ENCODE measurements at regions not wholly inside any gene's neighbourhood (a gene's known extent, or its start where the extent isn't known, plus 50 kb on each side); places are given as distances from the start of the nearest gene placed in this dataset.

DNA sequence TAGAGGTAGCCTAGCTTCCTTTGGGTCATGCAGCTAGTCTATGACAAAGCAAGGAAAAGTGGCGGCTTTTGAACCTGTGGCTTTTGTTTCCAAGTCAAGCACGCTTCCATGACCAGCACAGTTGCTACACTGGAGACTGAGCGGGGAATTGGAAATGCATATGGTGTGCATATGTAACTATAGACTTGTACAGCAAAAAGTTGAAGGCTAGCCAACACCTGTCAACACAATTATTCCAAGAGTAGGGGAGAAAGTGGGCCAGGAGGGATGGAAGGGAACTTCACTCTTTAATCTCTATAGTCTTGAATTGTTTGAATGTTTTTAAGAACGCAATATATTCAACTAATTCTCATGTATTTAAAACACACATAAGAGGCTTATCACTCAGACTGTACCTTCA lies 218.5 kb upstream of the CADM1 start:
- no peak for TF ChIP-seq CTCF (IDR thresholded peaks at IDR 0.05)
- no peak for TF ChIP-seq POLR2AphosphoS5 (IDR thresholded peaks at IDR 0.05; ENCODE audit: insufficient read depth in 1 of 2, low read depth in 1 of 2)
- TF ChIP-seq POLR2A (IDR thresholded peaks at IDR 0.05) = no peak
- H3K4me3 ChIP-seq = no peak overlapping the region
- intact Hi-C loops (cut with DNase I) = no loop called here
- H3K27me3 ChIP-seq = no peaks in the 10 kb centered on the region
- DNase-seq (ENCODE audit: extremely low spot score in 2 of 2) = no peak
- no peaks in the 10 kb centered on the region for H3K4me1 ChIP-seq
- no peaks in the 10 kb centered on the region for H3K9me3 ChIP-seq
- H3K36me3 ChIP-seq = no peaks in the 10 kb centered on the region
- no peak overlapping the region for H3K27ac ChIP-seq

DNA sequence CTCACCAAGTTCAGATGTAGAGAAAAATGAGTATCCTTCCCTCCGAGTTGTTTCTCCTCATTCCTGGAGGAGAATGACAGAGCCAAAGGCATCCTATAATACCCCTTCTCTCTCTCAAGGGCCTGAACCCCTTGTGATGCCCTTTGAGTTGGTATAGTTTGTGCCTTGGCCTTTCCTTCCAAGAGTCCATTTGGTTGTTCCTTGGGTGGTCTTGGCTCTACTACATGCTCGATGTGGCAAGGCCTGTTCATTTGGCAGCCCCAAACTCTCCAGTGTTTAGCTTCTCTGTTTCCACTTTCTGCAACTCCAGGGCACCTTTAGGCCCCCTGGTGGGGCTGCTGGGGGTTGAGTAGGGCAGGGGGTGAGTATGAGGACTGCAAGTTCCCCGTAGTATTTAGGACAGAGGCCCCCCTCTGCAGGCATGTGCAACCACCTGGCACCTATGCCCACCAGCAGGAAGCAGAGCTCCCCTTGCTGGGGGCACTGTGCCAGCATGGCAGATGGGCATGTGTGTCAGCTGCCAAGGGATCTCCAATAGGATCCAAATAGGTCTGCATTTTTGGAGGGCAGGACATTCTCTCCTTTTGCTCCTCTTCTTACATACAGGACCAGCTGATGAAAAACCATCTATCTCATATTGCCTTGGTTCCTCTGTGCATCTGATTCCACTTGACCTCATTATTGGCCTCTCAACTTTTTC lies 217.2 kb upstream of the CADM1 start:
- TF ChIP-seq POLR2A (IDR thresholded peaks at IDR 0.05) (no peak), POLR2AphosphoS5 (IDR thresholded peaks at IDR 0.05; ENCODE audit: insufficient read depth in 1 of 2, low read depth in 1 of 2) (no peak), CTCF (IDR thresholded peaks at IDR 0.05) (no peak)
- DNase-seq (ENCODE audit: extremely low spot score in 2 of 2) = no peak
- no peak overlapping the region for H3K27ac ChIP-seq
- intact Hi-C loops (cut with DNase I) = no loop called here
- H3K36me3 ChIP-seq = no peaks in the 10 kb centered on the region
- H3K4me1 ChIP-seq = no peaks in the 10 kb centered on the region
- no peaks in the 10 kb centered on the region for H3K27me3 ChIP-seq
- H3K4me3 ChIP-seq = no peak overlapping the region
- H3K9me3 ChIP-seq = no peaks in the 10 kb centered on the region

DNA sequence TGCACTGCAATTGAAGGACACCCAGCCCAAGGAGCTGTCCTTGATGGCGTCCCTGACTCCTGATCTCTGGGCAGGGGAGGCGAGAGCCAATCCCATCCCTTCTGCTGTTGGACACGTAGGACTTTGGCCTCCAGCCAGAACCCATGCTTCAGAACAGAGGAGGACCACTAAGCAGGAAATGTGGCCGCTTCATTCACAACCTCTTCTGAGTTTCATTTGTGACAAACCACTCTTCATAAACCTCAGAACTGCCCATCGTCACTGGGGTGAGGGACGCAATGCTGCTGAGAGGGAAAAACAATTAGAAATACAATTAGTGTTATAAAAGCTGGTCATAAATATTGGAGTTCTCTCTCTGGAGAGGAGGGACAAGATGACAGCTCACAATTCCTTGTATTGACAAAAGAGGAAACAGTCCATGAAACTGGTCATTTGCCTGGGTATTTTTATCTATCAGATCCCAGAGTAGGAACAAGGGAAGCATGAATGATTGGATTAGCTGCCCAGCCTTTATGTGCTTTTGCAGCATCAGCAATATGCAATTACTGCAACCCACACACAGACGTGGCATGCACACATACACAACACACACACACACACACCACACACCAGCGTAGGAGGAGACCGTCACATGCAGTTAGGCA lies 216.5 kb upstream of the CADM1 start:
- intact Hi-C loops (cut with DNase I) = no loop called here
- DNase-seq (ENCODE audit: extremely low spot score in 2 of 2) = no peak
- Histone ChIP-seq H3K9me3 (no peaks in the 10 kb centered on the region), H3K27me3 (no peaks in the 10 kb centered on the region), H3K27ac (no peak overlapping the region), H3K36me3 (no peaks in the 10 kb centered on the region), H3K4me3 (no peak overlapping the region), H3K4me1 (no peaks in the 10 kb centered on the region)
- TF ChIP-seq POLR2AphosphoS5 (IDR thresholded peaks at IDR 0.05; ENCODE audit: insufficient read depth in 1 of 2, low read depth in 1 of 2) = no peak
- no peak for TF ChIP-seq POLR2A (IDR thresholded peaks at IDR 0.05)
- no peak for TF ChIP-seq CTCF (IDR thresholded peaks at IDR 0.05)

GRCh38 chr11:115718945-115719344 lies 214.7 kb upstream of the CADM1 start:
- Histone ChIP-seq H3K36me3 (no peaks in the 10 kb centered on the region), H3K27me3 (no peaks in the 10 kb centered on the region), H3K27ac (no peak overlapping the region), H3K9me3 (no peaks in the 10 kb centered on the region), H3K4me1 (no peaks in the 10 kb centered on the region), H3K4me3 (no peak overlapping the region)
- TF ChIP-seq CTCF (IDR thresholded peaks at IDR 0.05) (no peak), POLR2A (IDR thresholded peaks at IDR 0.05) (no peak), POLR2AphosphoS5 (IDR thresholded peaks at IDR 0.05; ENCODE audit: insufficient read depth in 1 of 2, low read depth in 1 of 2) (no peak)
- no peak for DNase-seq (ENCODE audit: extremely low spot score in 2 of 2)
- intact Hi-C loops (cut with DNase I) = no loop called here

DNA sequence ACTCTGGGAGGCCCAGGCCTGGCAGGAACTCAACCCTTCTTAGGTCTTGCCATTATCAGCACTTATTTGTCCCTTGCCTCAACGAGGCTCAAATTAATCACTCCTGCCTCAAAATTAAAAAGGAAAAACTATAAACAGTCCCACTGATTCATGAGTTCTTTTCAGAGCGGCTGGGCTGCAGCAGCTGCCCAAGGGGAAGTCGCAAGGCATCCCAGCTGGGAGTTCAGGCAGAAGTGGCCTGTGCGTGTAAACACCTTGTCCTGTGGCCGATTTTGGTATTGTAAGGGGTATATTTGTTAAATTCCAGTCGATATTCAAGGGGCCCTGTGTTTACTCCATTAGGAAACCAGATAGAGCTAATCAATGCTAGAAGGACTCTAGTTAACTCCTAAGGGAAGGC lies 213.9 kb upstream of the CADM1 start:
- intact Hi-C loops (cut with DNase I) = no loop called here
- Histone ChIP-seq H3K4me3 (no peak overlapping the region), H3K27me3 (no peaks in the 10 kb centered on the region), H3K4me1 (no peaks in the 10 kb centered on the region), H3K9me3 (no peaks in the 10 kb centered on the region), H3K36me3 (no peaks in the 10 kb centered on the region), H3K27ac (no peak overlapping the region)
- TF ChIP-seq CTCF (IDR thresholded peaks at IDR 0.05) = no peak
- TF ChIP-seq POLR2AphosphoS5 (IDR thresholded peaks at IDR 0.05; ENCODE audit: insufficient read depth in 1 of 2, low read depth in 1 of 2) = no peak
- TF ChIP-seq POLR2A (IDR thresholded peaks at IDR 0.05) = no peak
- no peak for DNase-seq (ENCODE audit: extremely low spot score in 2 of 2)
